Stimulated activated CD4-positive, alpha-beta T cell treated with anti-CD3 and anti-CD28 coated beads, TNF-alpha, amount 100 ng/mL, for 1 hour (primary cell): ENCODE measurements at regions not wholly inside any gene's neighbourhood (a gene's known extent, or its start where the extent isn't known, plus 50 kb on each side); places are given as distances from the start of the nearest gene placed in this dataset.

Source experiments
- DNase-seq, 3 donors: peaks; one replicate each; pipeline ENCODE4 v3.0.0-alpha.2; 2020; ENCODE audit warnings: low read depth in 3 of 3, low spot score in 1 of 3

- no peak for DNase-seq
These were observed 94.8 kb upstream of the AFDN start for GRCh38 chr6:167731731-167732422.

- DNase-seq, result no peak
These were observed 92.7 kb upstream of the AFDN start for GRCh38 chr6:167733740-167734661.

- no peak for DNase-seq
These were observed 92.0 kb upstream of the AFDN start for GRCh38 chr6:167734662-167735083.

- DNase-seq, result no peak
These were observed 91.4 kb upstream of the AFDN start for GRCh38 chr6:167735084-167735950.

DNA sequence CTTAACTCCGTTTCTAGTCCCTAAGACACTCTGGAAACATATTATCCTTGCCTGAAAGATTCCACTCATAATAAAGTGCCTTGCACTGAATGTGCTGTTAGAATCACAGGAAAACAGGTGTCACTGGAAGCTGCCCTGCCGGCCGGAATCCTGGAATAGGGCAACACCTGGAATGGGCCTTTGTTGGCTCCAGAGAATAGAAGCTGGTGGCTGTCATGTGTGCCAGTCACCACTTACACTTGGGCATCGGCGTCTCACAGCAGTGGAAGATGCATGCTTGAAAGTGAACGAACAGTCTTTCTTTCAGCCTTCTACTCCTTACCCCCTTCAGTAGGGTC lies 90.8 kb upstream of the AFDN start:
- no peak for DNase-seq

DNA sequence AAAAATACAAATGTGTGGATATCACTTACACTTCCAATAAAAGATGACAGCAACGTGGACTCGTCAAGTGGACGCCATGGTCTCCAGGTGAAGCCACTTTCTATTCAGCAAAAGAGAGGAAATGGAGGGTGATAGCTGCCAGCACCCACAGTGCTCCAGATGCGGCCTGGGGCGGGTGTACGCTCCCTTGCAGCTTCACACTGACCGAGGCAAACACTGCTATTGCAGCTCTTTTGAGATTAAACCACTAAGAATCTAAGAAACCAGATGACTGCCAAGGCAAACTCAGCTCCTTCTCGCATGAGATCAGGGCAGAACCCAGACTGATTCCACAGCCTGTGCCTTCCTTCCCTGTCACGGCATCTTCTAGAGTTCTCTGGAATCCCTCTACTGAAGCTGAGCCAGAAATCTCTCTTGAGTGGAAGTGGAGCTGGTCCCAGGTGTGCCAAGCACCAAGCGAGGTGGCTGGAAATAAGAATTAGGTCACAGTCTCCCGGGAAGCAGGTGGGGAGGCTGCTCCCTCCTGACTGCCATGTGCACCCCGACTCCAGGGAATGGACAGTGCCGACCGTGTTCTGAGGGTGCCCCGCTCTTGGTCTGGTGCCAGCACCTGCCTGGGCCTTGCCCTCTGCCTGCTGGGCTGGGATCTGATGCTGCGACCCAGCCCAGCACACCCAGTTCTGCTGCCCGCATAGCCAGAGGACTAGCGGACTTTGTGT lies 90.1 kb upstream of the AFDN start:
- DNase-seq, result no peak

- DNase-seq, result no peak
These were observed 89.4 kb upstream of the AFDN start for GRCh38 chr6:167737205-167737830.

- DNase-seq, result no peak
These were observed 88.3 kb upstream of the AFDN start for GRCh38 chr6:167738386-167738785.

DNA sequence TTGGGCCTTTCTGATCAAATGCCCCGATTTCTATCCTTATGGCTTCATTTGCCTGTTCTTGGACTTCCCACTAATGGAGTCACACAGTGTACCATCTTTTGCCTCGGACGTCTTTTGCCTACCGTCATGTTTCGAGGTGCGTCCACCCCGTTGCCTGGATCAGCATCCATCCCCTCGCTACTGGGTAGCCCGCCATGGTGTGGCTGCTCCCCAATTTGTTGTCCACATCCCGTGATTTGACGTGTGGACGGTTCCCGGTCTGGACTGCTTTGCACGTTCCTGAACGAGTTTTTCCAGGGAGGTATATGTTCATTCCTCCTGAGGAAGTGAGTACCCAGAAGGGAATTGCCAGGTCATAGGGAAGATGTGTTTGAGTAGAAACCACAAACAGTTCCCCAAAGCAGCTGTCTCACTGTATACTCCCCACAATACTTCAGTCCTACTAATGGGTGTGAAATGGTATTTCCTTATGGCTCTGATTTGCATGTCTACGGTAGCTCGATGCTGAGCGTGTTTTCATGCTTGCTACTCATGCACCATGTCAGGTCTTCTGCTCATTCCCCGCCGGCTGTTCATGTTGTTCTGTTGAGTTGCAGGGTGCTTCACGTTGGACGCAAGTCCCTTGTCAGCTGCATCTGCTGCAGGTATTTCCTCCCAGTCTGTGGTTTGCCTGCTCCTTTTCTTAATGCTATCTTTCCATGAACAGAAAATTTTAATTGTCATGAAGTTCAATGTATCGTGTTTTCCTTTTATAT lies 86.8 kb upstream of the AFDN start:
- no peak for DNase-seq

GRCh38 chr6:167742719-167743303 lies 83.9 kb upstream of the AFDN start:
- no peak for DNase-seq

GRCh38 chr6:167744681-167745669 lies 81.7 kb upstream of the AFDN start:
- DNase-seq, result no peak

DNA sequence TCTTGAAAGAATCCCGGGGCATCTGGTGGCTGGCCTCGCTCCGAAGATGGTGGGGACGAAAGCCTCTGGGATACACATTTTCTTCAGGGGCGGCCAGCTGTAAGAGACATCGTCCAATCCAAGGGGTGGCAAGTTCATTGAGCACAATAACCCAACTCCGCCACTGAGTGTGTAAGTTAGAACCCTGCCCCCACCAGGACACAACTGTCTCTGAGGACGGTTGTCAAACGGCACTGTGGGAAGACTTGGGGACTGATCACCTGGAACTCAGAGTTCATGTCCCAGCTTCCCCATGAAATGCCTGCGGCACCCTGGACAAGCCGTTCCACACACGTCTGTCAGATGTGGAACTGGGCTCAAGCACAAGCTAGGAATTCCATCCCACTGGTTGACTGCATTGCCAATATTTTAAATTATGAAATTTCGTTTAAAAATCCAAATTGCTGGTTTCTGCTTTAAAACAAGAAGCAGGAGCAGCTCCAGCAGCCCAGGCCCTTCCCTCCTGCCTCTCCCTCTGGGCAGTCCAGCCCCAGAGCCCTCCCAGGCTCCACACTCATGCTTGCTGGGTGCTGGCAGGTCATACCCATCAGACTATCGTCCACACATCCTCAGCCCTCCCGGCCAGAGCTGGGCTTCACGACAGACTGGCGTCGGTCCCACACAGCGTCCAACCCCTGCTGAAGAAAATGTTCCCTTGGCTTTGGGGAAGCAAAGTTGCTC lies 80.9 kb upstream of the AFDN start:
- DNase-seq, result no peak

DNA sequence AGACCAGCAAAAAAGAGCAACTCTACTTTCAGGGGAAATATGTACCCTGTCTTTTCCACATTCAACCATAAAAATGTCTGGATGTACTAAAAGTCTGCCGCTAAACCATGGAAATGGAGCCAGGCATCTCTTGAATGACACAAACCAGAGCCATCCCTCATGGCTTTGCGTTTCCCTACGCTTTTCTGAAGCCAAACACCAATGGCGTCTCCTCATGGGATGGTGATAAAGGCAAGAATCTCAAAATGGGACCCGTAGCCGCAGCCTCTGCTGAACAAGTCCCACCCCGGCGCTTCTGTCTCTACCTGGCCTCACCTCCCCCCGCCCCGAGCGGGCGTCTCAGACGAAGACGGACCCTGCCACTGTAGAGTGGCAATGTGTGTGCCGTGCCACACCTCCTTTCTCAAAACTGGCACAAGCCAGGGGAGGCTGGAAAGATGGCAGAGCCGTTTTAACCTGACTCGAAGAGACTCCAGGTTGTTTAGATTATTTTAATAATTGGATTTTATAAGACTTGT lies 80.3 kb upstream of the AFDN start:
- DNase-seq, result no peak

DNA sequence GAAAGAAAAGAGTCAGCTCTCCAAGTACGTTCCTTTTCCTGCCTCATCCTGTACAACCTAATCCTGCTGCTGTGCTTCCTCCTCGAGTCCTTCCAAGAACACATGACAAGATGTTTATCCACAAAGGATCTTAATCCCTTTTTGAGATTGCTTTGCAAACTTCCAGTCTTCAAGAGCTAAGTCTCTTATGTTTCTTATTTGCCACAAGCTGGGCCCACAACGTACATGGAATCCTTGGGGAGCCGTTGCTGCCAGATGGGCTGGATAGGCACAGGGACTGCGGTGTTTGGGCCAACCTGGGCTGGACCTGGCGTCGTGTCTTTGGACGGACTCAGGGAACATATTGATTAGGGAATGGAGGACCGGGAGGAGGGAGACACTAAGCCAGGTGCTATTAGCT lies 79.7 kb upstream of the AFDN start:
- DNase-seq, result no peak

- DNase-seq, result no peak
These were observed 79.1 kb upstream of the AFDN start for GRCh38 chr6:167747645-167748044.

DNA sequence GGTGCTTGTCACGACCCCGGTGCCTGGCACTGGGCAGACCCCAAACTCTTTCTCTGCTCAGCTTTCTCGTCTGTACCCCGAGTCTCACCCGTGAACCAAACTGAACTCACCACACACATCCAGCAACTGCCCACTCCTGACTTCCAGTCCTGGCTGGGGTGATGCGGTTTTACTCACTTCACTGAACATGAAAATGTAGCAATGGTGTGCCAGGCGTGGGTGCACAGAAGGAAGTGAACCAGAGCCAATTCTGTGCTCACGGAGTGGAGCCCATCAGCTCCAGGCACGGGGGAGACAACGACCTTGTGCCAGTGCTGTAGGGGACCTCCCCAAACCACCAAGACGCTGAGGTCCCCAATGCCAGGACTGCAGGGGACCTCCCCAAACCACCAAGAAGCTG lies 78.7 kb upstream of the AFDN start:
- DNase-seq, result no peak
